H1 (cell line): ENCODE measurements at regions not wholly inside any gene's neighbourhood (a gene's known extent, or its start where the extent isn't known, plus 50 kb on each side); places are given as distances from the start of the nearest gene placed in this dataset.
A peak's percentile ranks its signal among the peaks of the same experiment; 100 is the strongest.

Source experiments
- CTCF ChIA-PET: fragments of 300-600 bp; sonication (Branson Sonifier 250); formaldehyde crosslinking; loops from one replicate; lab custom pipeline; 2021; ENCODE audit not compliant: partially characterized antibody; lab: Charles Lee
- POLR2A ChIA-PET: fragments of 300-600 bp; sonication (Branson Sonifier 250); formaldehyde crosslinking; loops from one replicate; lab custom pipeline; 2021; ENCODE audit warnings: inconsistent platforms; ENCODE audit not compliant: partially characterized antibody; lab: Charles Lee
- DNase-seq, 2 experiments: peaks; one replicate each; pipeline versions ENCODE4 v3.0.0 to v3.0.0-alpha.2; 2010 to 2022; ENCODE audit warnings: low spot score in 2 of 2, low read depth in 1 of 2, mixed read lengths in 1 of 2
- FAIRE-seq: peaks from 2 replicates; lab custom pipeline; 2011; peaks lifted over from hg19 to GRCh38; lab: Jason Lieb, UNC
- H2AFZ ChIP-seq: 2 replicates; pipeline ENCODE4 v1.8.1; 2012; ENCODE audit warnings: low read length, inconsistent platforms
- H2AK5ac ChIP-seq: 2 replicates; pipeline ENCODE4 v1.6.1; 2013; ENCODE audit warnings: low read depth, low read length
- H2BK120ac ChIP-seq: replicated peaks from 2 replicates; pipeline ENCODE3; 2013; ENCODE audit warnings: low read depth, low read length, inconsistent platforms
- H2BK12ac ChIP-seq: 2 replicates; pipeline ENCODE4 v1.6.1; 2013; ENCODE audit warnings: low read depth, low read length
- H2BK15ac ChIP-seq: 2 replicates; pipeline ENCODE4 v1.6.1; 2013; ENCODE audit warnings: low read length
- H2BK20ac ChIP-seq: 2 replicates; pipeline ENCODE4 v1.6.1; 2013; ENCODE audit warnings: low read length
- H2BK5ac ChIP-seq: 2 replicates; pipeline ENCODE4 v1.6.1; 2013; ENCODE audit warnings: low read depth, low read length
- H3K14ac ChIP-seq: 2 replicates; pipeline ENCODE4 v1.6.1; 2013; ENCODE audit warnings: inconsistent platforms; ENCODE audit not compliant: insufficient read length
- H3K18ac ChIP-seq: 2 replicates; pipeline ENCODE4 v1.6.1; 2013; ENCODE audit warnings: low read length; ENCODE audit errors: extremely low read depth
- H3K23ac ChIP-seq: 2 replicates; pipeline ENCODE4 v1.6.1; 2013; ENCODE audit warnings: inconsistent platforms; ENCODE audit not compliant: insufficient read length
- H3K23me2 ChIP-seq: 2 replicates; pipeline ENCODE4 v1.6.1; 2013; ENCODE audit warnings: low read depth, low read length
- H3K27ac ChIP-seq: 2 replicates; pipeline ENCODE4 v1.6.1; 2011; ENCODE audit warnings: low read depth, low read length, inconsistent platforms
- H3K27me3 ChIP-seq, 4 experiments: replicated peaks in 1 of 4; 1 replicate in 1 of 4; 2 replicates in 3 of 4; pipeline versions ENCODE4 v1.6.1 to v1.8.1; 2011 to 2013; ENCODE audit warnings: low read length in 3 of 4, mild to moderate bottlenecking in 3 of 4, inconsistent platforms in 2 of 4, mixed read lengths in 2 of 4, moderate library complexity in 1 of 4; ENCODE audit not compliant: control insufficient read depth in 3 of 4, insufficient read depth in 3 of 4; ENCODE audit errors: extremely low read depth in 1 of 4
- H3K36me3 ChIP-seq, 4 experiments: 2 replicates each; pipeline versions ENCODE4 v1.6.1 to v1.8.1; 2011 to 2013; ENCODE audit warnings: mild to moderate bottlenecking in 4 of 4, low read length in 3 of 4, moderate library complexity in 2 of 4, control low read depth in 1 of 4, inconsistent platforms in 1 of 4; ENCODE audit not compliant: insufficient read depth in 4 of 4, control insufficient read depth in 2 of 4
- H3K4ac ChIP-seq: replicated peaks from 2 replicates; pipeline ENCODE3; 2013; ENCODE audit warnings: low read length, low read depth, mixed read lengths, inconsistent platforms; ENCODE audit not compliant: insufficient read length
- H3K4me1 ChIP-seq, 4 experiments: replicated peaks in 1 of 4; 1 replicate in 1 of 4; 2 replicates in 3 of 4; pipeline versions ENCODE4 v1.6.1 to v1.8.1; 2011 to 2013; ENCODE audit warnings: low read length in 3 of 4, inconsistent platforms in 2 of 4, mixed read lengths in 1 of 4; ENCODE audit not compliant: insufficient read depth in 4 of 4, control insufficient read depth in 3 of 4
- H3K4me2 ChIP-seq, 2 experiments: 2 replicates each; pipeline versions ENCODE4 v1.6.1 to v1.8.1; 2011 to 2013; ENCODE audit warnings: low read depth in 2 of 2, low read length in 2 of 2, control low read depth in 1 of 2, inconsistent platforms in 1 of 2, mild to moderate bottlenecking in 1 of 2; ENCODE audit not compliant: insufficient read depth in 1 of 2
- H3K4me3 ChIP-seq, 4 experiments: fragments of 200-600, 300-600 bp in 1 of 4; sonication (generic), shearing (Covaris generic), sonication (Bioruptor Twin) in 1 of 4; 2 replicates each; pipeline versions ENCODE4 v1.5.1 to v1.8.1; 2011 to 2016; ENCODE audit warnings: low read length in 4 of 4, low read depth in 3 of 4, control low read depth in 2 of 4, inconsistent platforms in 2 of 4, mild to moderate bottlenecking in 2 of 4, mixed read lengths in 1 of 4, moderate library complexity in 1 of 4; ENCODE audit not compliant: insufficient read depth in 2 of 4; ENCODE audit errors: extremely low read depth in 1 of 4
- H3K56ac ChIP-seq: replicated peaks from 2 replicates; pipeline ENCODE3; 2013; ENCODE audit warnings: low read depth, mild to moderate bottlenecking, mixed read lengths, low read length, inconsistent platforms; ENCODE audit not compliant: insufficient read length
- H3K79me1 ChIP-seq: 2 replicates; pipeline ENCODE4 v1.6.1; 2013; ENCODE audit warnings: low read depth, low read length, control low read depth
- H3K79me2 ChIP-seq, 2 experiments: 2 replicates each; pipeline versions ENCODE4 v1.6.1 to v1.8.1; 2012 to 2013; ENCODE audit warnings: low read length in 2 of 2, mild to moderate bottlenecking in 2 of 2, inconsistent platforms in 1 of 2; ENCODE audit not compliant: insufficient read depth in 2 of 2, control insufficient read depth in 1 of 2
- H3K9ac ChIP-seq, 4 experiments: replicated peaks in 1 of 4; 1 replicate in 1 of 4; 2 replicates in 3 of 4; pipeline versions ENCODE4 v1.6.1 to v1.8.1; 2011 to 2013; ENCODE audit warnings: low read depth in 3 of 4, low read length in 3 of 4, control low read depth in 2 of 4, mild to moderate bottlenecking in 2 of 4, moderate library complexity in 2 of 4, inconsistent platforms in 1 of 4; ENCODE audit errors: extremely low read depth in 1 of 4
- H3K9me3 ChIP-seq, 2 experiments: 2 replicates each; pipeline versions ENCODE4 v1.6.1 to v1.8.1; 2012 to 2013; ENCODE audit warnings: mild to moderate bottlenecking in 2 of 2, moderate library complexity in 2 of 2, control low read depth in 1 of 2, inconsistent platforms in 1 of 2, low read depth in 1 of 2, low read length in 1 of 2, mixed read lengths in 1 of 2; ENCODE audit not compliant: insufficient read depth in 2 of 2
- H4K20me1 ChIP-seq, 2 experiments: replicated peaks in 1 of 2; 2 replicates each; pipeline versions ENCODE3 to v1.8.1; 2011 to 2013; ENCODE audit warnings: inconsistent platforms in 2 of 2, low read length in 2 of 2, mild to moderate bottlenecking in 1 of 2; ENCODE audit not compliant: insufficient read depth in 2 of 2, control insufficient read depth in 1 of 2
- H4K5ac ChIP-seq: 2 replicates; pipeline ENCODE4 v1.6.1; 2013; ENCODE audit warnings: low read length, low read depth, mixed read lengths, inconsistent platforms; ENCODE audit not compliant: insufficient read length
- H4K8ac ChIP-seq: 2 replicates; pipeline ENCODE4 v1.8.0; 2013; ENCODE audit warnings: mild to moderate bottlenecking, moderate library complexity, low read length, inconsistent platforms; ENCODE audit not compliant: insufficient read depth; ENCODE audit errors: extremely low read depth
- H4K91ac ChIP-seq: replicated peaks from 2 replicates; pipeline ENCODE3; 2013; ENCODE audit warnings: low read length, mixed read lengths, inconsistent platforms; ENCODE audit not compliant: insufficient read length
- CREB1 ChIP-seq: IDR thresholded peaks from 2 replicates; pipeline ENCODE4 v1.6.1; 2012; ENCODE audit warnings: inconsistent platforms
- SP1 ChIP-seq: IDR thresholded peaks from 2 replicates; pipeline ENCODE4 v1.6.1; 2011; ENCODE audit warnings: low read depth, low read length
- WGBS, 2 experiments: shearing (Covaris generic) in 1 of 2; methylation state at CpG; one replicate each; pipeline versions ENCODE4 v1.1.6 to v1.1.7; 2013 to 2015; ENCODE audit warnings: low lambda C conversion rate in 2 of 2, mixed read lengths in 2 of 2, inconsistent platforms in 1 of 2, low coverage in 1 of 2, missing lambda C conversion rate in 1 of 2; ENCODE audit not compliant: insufficient replicate concordance in 2 of 2, insufficient coverage in 1 of 2, insufficient read length in 1 of 2; ENCODE audit errors: extremely low coverage in 1 of 2, missing lambda C conversion rate in 1 of 2; 5-methylcytosine and 5-hydroxymethylcytosine counted together

GRCh38 chr4:189769131-189769530 lies 171.5 kb upstream of the FRG1 start:
- H3K79me1 ChIP-seq = no peaks in the 10 kb centered on the region
- ChIA-PET POLR2A (no interaction called here), CTCF (no interaction called here)
- H2BK5ac ChIP-seq = no peak overlapping the region
- H3K79me2 ChIP-seq = no peaks in the 10 kb centered on the region
- H3K14ac ChIP-seq = no peak overlapping the region
- H2BK20ac ChIP-seq = no peak overlapping the region
- H3K23ac ChIP-seq = no peak overlapping the region
- peaks cover 0 to 2% (median 0%) of the 10 kb centered on the region in 4 experiments; a peak in 1 of 7 replicates for H3K4me1 ChIP-seq
- no peak overlapping the region for H2BK120ac ChIP-seq
- H3K23me2 ChIP-seq = no peaks in the 10 kb centered on the region
- DNase-seq (no peak), FAIRE-seq (no peak)
- no peak overlapping the region for H2AK5ac ChIP-seq
- no peak overlapping the region for H3K4ac ChIP-seq
- no peak overlapping the region for H3K27ac ChIP-seq
- H3K9me3 ChIP-seq = no peaks in the 10 kb centered on the region
- H2BK12ac ChIP-seq = no peak overlapping the region
- H3K27me3 ChIP-seq = no peaks in the 10 kb centered on the region
- no peak overlapping the region for H3K4me3 ChIP-seq
- H4K8ac ChIP-seq = no peak overlapping the region
- no peak overlapping the region for H4K91ac ChIP-seq
- H3K4me2 ChIP-seq = no peak overlapping the region
- no peak overlapping the region for H3K18ac ChIP-seq
- H2BK15ac ChIP-seq = no peak overlapping the region
- H4K5ac ChIP-seq = no peak overlapping the region
- H3K36me3 ChIP-seq = no peaks in the 10 kb centered on the region
- H3K56ac ChIP-seq = no peak overlapping the region
- no peak overlapping the region for H3K9ac ChIP-seq
- H4K20me1 ChIP-seq = no peaks in the 10 kb centered on the region
- peak overlapping the region; percentile 73 for H2AFZ ChIP-seq
- WGBS, 2 experiments = 86% methylated on average over 9 of the region's 9 CpGs; no CpG with 5 or more reads in 1 of the 2 experiments
- TF ChIP-seq CREB1 (no peak), SP1 (peak; percentile 86)
